ENCODE measurements at regions not wholly inside any gene's neighbourhood (a gene's known extent, or its start where the extent isn't known, plus 50 kb on each side); places are given as distances from the start of the nearest gene placed in this dataset.

GRCh38 chr15:95249524-95249923 lies 1018.2 kb downstream of the MCTP2 start:
- H3K9me3 ChIP-seq: no peaks in the 10 kb centered on the region
- H3K4me3 ChIP-seq (ENCODE audit: low read depth, low read length): no peak overlapping the region
- TF ChIP-seq CTCF (IDR thresholded peaks at IDR 0.05; ENCODE audit: low read depth, low read length): no peak
- DNase-seq: no peak
- H3K36me3 ChIP-seq: no peaks in the 10 kb centered on the region
- H3K4me1 ChIP-seq: no peaks in the 10 kb centered on the region
- H3K27me3 ChIP-seq: no peaks in the 10 kb centered on the region

- no peaks in the 10 kb centered on the region for H3K4me1 ChIP-seq
- no peak for DNase-seq
- H3K9me3 ChIP-seq: no peaks in the 10 kb centered on the region
- no peaks in the 10 kb centered on the region for H3K27me3 ChIP-seq
- no peaks in the 10 kb centered on the region for H3K36me3 ChIP-seq
- no peak for TF ChIP-seq CTCF (IDR thresholded peaks at IDR 0.05; ENCODE audit: low read depth, low read length)
- H3K4me3 ChIP-seq (ENCODE audit: low read depth, low read length): no peak overlapping the region
Measured at GRCh38 chr15:95252404-95252803, 1021.0 kb downstream of the MCTP2 start.

- Histone ChIP-seq H3K9me3 (no peaks in the 10 kb centered on the region), H3K27me3 (no peaks in the 10 kb centered on the region), H3K4me3 (ENCODE audit: low read depth, low read length) (no peak overlapping the region), H3K4me1 (no peaks in the 10 kb centered on the region), H3K36me3 (no peaks in the 10 kb centered on the region)
- no peak for DNase-seq
- no peak for TF ChIP-seq CTCF (IDR thresholded peaks at IDR 0.05; ENCODE audit: low read depth, low read length)
Measured at GRCh38 chr15:95254263-95254662, 1022.9 kb downstream of the MCTP2 start.

GRCh38 chr15:95259513-95259912 lies 1028.2 kb downstream of the MCTP2 start:
- Histone ChIP-seq H3K9me3 (no peaks in the 10 kb centered on the region), H3K4me1 (no peaks in the 10 kb centered on the region), H3K36me3 (no peaks in the 10 kb centered on the region), H3K27me3 (no peaks in the 10 kb centered on the region), H3K4me3 (ENCODE audit: low read depth, low read length) (no peak overlapping the region)
- TF ChIP-seq CTCF (IDR thresholded peaks at IDR 0.05; ENCODE audit: low read depth, low read length): peak; percentile 82
- DNase-seq: peak; percentile 49

GRCh38 chr15:95259965-95260364 lies 1028.6 kb downstream of the MCTP2 start:
- DNase-seq: no peak
- no peak overlapping the region for H3K4me3 ChIP-seq (ENCODE audit: low read depth, low read length)
- TF ChIP-seq CTCF (IDR thresholded peaks at IDR 0.05; ENCODE audit: low read depth, low read length): no peak
- no peaks in the 10 kb centered on the region for H3K9me3 ChIP-seq
- H3K4me1 ChIP-seq: no peaks in the 10 kb centered on the region
- no peaks in the 10 kb centered on the region for H3K27me3 ChIP-seq
- no peaks in the 10 kb centered on the region for H3K36me3 ChIP-seq

GRCh38 chr15:95260856-95261255 lies 1029.5 kb downstream of the MCTP2 start:
- DNase-seq: no peak
- Histone ChIP-seq H3K9me3 (no peaks in the 10 kb centered on the region), H3K36me3 (no peaks in the 10 kb centered on the region), H3K4me3 (ENCODE audit: low read depth, low read length) (no peak overlapping the region), H3K4me1 (no peaks in the 10 kb centered on the region), H3K27me3 (no peaks in the 10 kb centered on the region)
- TF ChIP-seq CTCF (IDR thresholded peaks at IDR 0.05; ENCODE audit: low read depth, low read length): no peak
